ENCODE measurements at regions not wholly inside any gene's neighbourhood (a gene's known extent, or its start where the extent isn't known, plus 50 kb on each side); places are given as distances from the start of the nearest gene placed in this dataset.
"Not testable (repeated sequence)": the region's sequence is repeated elsewhere in the genome, so short reads cannot be mapped to it uniquely, and the experiment has no call there.

- no peak for DNase-seq
- intact Hi-C loops (cut with DNase I), result no loop called here
- no peak for ATAC-seq (ENCODE audit: poor library complexity)
These were observed 88.4 kb upstream of the ZNF492 start for GRCh38 chr19:22545751-22546150.

GRCh38 chr19:22533761-22534160 is 100.4 kb upstream of the ZNF492 start:
- DNase-seq (no peak), ATAC-seq (ENCODE audit: poor library complexity) (no peak)
- intact Hi-C loops (cut with DNase I), result no loop called here

GRCh38 chr19:22532388-22533300 is 101.5 kb upstream of the ZNF492 start:
- peak; percentile 74 for DNase-seq
- peak; percentile 92 for ATAC-seq (ENCODE audit: poor library complexity)
- intact Hi-C loops (cut with DNase I), result no loop called here

DNA sequence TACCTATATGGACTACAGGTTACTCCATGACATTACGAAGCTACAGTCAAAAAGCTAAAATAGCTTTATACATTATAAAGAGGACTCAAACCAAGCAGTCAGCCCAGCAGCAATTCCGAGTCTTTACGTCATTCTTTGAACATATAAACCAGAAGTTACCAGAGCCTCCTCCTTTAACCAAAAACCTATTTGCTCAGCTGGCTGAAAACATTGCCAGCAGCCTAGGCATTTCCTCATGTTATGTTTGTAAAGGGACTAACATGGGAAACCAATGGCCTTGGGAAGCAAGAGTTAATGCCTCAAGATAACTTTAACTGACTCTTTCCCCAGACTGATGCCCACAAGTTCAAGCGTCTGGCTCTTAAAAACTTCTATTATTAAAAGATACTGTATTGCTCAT is 104.1 kb upstream of the ZNF492 start:
- intact Hi-C loops (cut with DNase I), result no loop called here
- DNase-seq, result no peak
- no peak for ATAC-seq (ENCODE audit: poor library complexity)

- intact Hi-C loops (cut with DNase I), result no loop called here
- ATAC-seq (ENCODE audit: poor library complexity) (no peak), DNase-seq (no peak)
These were observed 105.2 kb upstream of the ZNF492 start for GRCh38 chr19:22528956-22529355.

- ATAC-seq (ENCODE audit: poor library complexity) (no peak), DNase-seq (no peak)
- intact Hi-C loops (cut with DNase I), result no loop called here
These were observed 105.4 kb upstream of the ZNF98 start for GRCh38 chr19:22527554-22527953.

- ATAC-seq (ENCODE audit: poor library complexity), result no peak
- intact Hi-C loops (cut with DNase I), result no loop called here
These were observed 104.6 kb upstream of the ZNF98 start for GRCh38 chr19:22526661-22527272.

GRCh38 chr19:22523940-22524339 is 101.8 kb upstream of the ZNF98 start:
- DNase-seq (no peak), ATAC-seq (ENCODE audit: poor library complexity) (no peak)
- intact Hi-C loops (cut with DNase I), result no loop called here

More at GRCh38 chr19:22526661-22527272, 104.6 kb upstream of the ZNF98 start:
- DNase-seq, result no peak

- DNase-seq; ATAC-seq (ENCODE audit: poor library complexity); intact Hi-C loops (cut with DNase I): not testable (repeated sequence)
These were observed 97.4 kb upstream of the ZNF98 start for GRCh38 chr19:22519562-22519961.

- DNase-seq (no peak), ATAC-seq (ENCODE audit: poor library complexity) (no peak)
- intact Hi-C loops (cut with DNase I), result no loop called here
These were observed 97.0 kb upstream of the ZNF98 start for GRCh38 chr19:22519152-22519551.

DNA sequence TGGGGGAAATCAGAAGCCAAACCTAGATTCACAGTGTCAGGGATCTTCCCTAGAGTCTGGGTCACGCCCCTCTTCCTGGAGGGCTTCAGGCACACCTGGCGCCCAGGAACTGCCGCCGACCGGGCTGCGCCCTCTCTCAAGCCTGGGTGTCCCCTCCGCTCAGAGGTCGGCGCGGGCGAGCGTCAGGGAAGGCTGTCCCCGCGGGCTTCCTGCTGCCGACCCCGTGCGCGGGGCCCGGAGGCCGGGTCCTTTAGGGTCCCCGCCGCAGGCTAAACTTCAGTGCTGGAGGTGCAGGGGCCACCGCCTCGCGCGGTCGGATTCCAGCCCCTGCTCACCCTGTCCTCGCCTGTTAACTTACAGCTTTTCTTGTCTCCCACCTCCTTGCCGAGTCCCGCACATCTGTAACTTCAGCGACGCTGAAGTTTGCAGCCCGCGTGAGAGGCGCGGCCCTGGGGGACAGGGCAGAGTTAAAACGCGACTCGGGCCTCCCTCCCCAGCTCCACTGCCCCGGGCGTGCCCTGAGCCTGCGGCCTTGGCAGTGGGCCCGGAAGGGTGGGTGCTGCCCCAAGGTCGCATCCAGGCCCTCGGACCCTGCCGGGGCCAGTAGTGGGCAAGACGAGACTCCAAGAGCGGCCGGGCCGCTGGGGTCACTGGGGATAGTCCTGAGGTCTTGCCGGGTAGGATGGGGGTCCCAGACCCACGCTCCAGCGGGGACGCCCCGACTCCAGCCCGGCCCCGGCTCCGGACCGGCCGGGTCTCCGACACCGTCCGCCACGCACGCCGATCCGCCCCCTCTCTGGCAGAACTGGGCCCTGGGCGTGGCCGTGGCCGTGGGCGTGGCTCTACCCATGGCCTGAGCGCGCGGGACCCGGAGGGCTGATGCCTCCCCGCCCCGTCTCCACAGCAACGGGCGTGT is 95.6 kb upstream of the ZNF98 start:
- ATAC-seq (ENCODE audit: poor library complexity), result no peak
- intact Hi-C loops (cut with DNase I), result no loop called here

GRCh38 chr19:22515435-22515834 is 93.3 kb upstream of the ZNF98 start:
- ATAC-seq (ENCODE audit: poor library complexity) (no peak), DNase-seq (no peak)
- intact Hi-C loops (cut with DNase I), result no loop called here

More for the DNA sequence above, 95.6 kb upstream of the ZNF98 start:
- DNase-seq, result no peak

DNA sequence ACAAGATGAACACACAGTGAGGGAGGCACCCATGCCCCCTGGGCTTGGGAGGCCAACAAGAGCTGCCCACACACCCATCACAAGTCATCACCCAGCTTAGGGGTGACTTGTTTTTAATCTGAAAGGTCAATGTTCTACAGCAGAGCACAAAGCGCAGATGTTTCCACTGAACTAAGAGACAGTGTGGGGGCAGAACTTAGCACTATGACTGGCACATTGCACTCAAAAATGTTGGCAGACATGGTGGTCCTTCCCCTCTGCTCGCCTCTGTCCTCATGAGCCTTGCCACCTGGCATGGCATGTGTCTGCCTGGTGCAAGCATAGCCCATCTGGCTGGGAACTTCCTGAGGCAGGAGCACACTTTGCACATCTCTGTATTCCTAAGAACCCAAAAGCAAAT is 81.4 kb upstream of the ZNF98 start:
- intact Hi-C loops (cut with DNase I), result no loop called here
- DNase-seq, result no peak
- no peak for ATAC-seq (ENCODE audit: poor library complexity)

- ATAC-seq (ENCODE audit: poor library complexity) (no peak), DNase-seq (no peak)
- intact Hi-C loops (cut with DNase I), result no loop called here
These were observed 80.6 kb upstream of the ZNF98 start for GRCh38 chr19:22502766-22503165.

- DNase-seq; ATAC-seq (ENCODE audit: poor library complexity); intact Hi-C loops (cut with DNase I): not testable (repeated sequence)
These were observed 76.8 kb upstream of the ZNF98 start for GRCh38 chr19:22498831-22499430.

GRCh38 chr19:22491746-22492145 is 69.6 kb upstream of the ZNF98 start:
- no peak for DNase-seq
- ATAC-seq (ENCODE audit: poor library complexity), result no peak
- intact Hi-C loops (cut with DNase I), result no loop called here

DNA sequence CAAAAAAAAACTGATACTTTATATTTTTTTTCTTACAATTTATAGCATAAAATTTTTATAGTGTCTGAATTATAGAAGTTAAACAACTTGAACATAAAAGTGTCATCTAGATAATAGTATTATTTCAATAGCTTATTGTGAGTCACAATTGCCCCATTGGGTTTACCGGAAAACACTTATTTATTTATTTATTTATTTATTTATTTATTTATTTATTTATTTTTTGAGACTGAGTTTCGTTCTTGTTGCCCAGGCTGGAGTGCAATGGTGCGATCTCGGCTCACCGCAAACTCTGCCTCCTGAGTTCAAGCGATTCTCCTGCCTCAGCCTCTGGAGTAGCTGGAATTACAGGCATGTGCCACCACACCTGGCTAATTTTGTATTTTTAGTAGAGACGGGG is 61.4 kb upstream of the ZNF98 start:
- intact Hi-C loops (cut with DNase I); ATAC-seq (ENCODE audit: poor library complexity); DNase-seq: not testable (repeated sequence)

DNA sequence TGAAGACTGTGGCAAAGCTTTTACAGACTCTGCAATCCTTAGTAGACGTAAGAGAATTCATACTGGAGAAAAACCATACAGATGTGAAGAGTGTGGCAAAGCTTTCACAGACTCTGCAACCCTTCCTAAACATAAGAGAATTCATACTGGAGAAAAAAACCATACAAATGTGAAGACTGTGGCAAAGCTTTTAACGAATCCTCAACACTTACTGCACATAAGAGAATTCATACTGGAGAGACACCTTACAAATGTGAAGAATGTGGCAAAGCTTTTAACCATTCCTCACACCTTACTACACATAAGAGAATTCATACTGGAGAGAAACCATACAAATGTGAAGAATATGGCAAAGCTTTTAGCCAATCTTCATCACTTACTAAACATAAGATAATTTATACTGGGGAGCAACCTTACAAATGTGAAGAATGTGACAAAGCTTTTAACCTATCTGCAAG is 50.1 kb upstream of the ZNF98 start:
- no peak for ATAC-seq (ENCODE audit: poor library complexity)
- intact Hi-C loops (cut with DNase I), result no loop called here
- no peak for DNase-seq

Data from Right ventricle myocardium superior (tissue), 1 donor.